Stimulated activated CD8-positive, alpha-beta memory T cell treated with anti-CD3 and anti-CD28 coated beads, Interleukin-12 subunit alpha, Interleukin-12 subunit beta, amount 100 ng/mL, for 24 hours (primary cell): ENCODE measurements at regions not wholly inside any gene's neighbourhood (a gene's known extent, or its start where the extent isn't known, plus 50 kb on each side); places are given as distances from the start of the nearest gene placed in this dataset.

Experiments used
- DNase-seq: peaks from one replicate; pipeline ENCODE4 v3.0.0-alpha.2; 2020; ENCODE audit errors: extremely low read depth

GRCh38 chr13:24008679-24009078 is 111.4 kb upstream of the C1QTNF9B start:
- DNase-seq: no peak

GRCh38 chr13:24011266-24011665 is 114.0 kb upstream of the C1QTNF9B start:
- DNase-seq: no peak

GRCh38 chr13:24012648-24013047 is 115.3 kb upstream of the C1QTNF9B start:
- DNase-seq: no peak

GRCh38 chr13:24013189-24013588 is 115.9 kb upstream of the C1QTNF9B start:
- DNase-seq: no peak

GRCh38 chr13:24016046-24016445 is 118.7 kb upstream of the C1QTNF9B start:
- DNase-seq: no peak

GRCh38 chr13:24022568-24022967 is 125.3 kb upstream of the C1QTNF9B start:
- DNase-seq: no peak

GRCh38 chr13:24023073-24023472 is 125.8 kb upstream of the C1QTNF9B start:
- no peak for DNase-seq

GRCh38 chr13:24027494-24027893 is 130.2 kb upstream of the C1QTNF9B start:
- DNase-seq: no peak

GRCh38 chr13:24032252-24032651 is 128.3 kb upstream of the SPATA13 start:
- no peak for DNase-seq

GRCh38 chr13:24032674-24033073 is 127.8 kb upstream of the SPATA13 start:
- DNase-seq: no peak

GRCh38 chr13:24033527-24034302 is 126.8 kb upstream of the SPATA13 start:
- no peak for DNase-seq

- no peak for DNase-seq
Observed at GRCh38 chr13:24035411-24035810, 125.1 kb upstream of the SPATA13 start.

- DNase-seq: no peak
Observed at GRCh38 chr13:24036115-24036514, 124.4 kb upstream of the SPATA13 start.

- no peak for DNase-seq
Observed at GRCh38 chr13:24038405-24038804, 122.1 kb upstream of the SPATA13 start.

- no peak for DNase-seq
Observed at GRCh38 chr13:24038841-24039330, 121.6 kb upstream of the SPATA13 start.

- no peak for DNase-seq
Observed at GRCh38 chr13:24039621-24040475, 120.7 kb upstream of the SPATA13 start.

GRCh38 chr13:24040835-24041234 is 119.7 kb upstream of the SPATA13 start:
- no peak for DNase-seq

GRCh38 chr13:24041651-24042225 is 118.8 kb upstream of the SPATA13 start:
- no peak for DNase-seq

- DNase-seq: no peak
Observed at GRCh38 chr13:24042710-24043440, 117.6 kb upstream of the SPATA13 start.

- DNase-seq: no peak
Observed at GRCh38 chr13:24043590-24044350, 116.8 kb upstream of the SPATA13 start.

- no peak for DNase-seq
Observed at GRCh38 chr13:24045597-24045996, 114.9 kb upstream of the SPATA13 start.
